DOHH2 (cell line): ENCODE measurements at regions not wholly inside any gene's neighbourhood (a gene's known extent, or its start where the extent isn't known, plus 50 kb on each side); places are given as distances from the start of the nearest gene placed in this dataset.

Experiments used
- H3F3A ChIP-seq: fragments of 200-600 bp; sonication (generic), shearing (Covaris generic); 2 replicates; pipeline ENCODE4 v1.6.0; 2016; ENCODE audit warnings: antibody characterized with exemption, mild to moderate bottlenecking; ENCODE audit not compliant: control insufficient read depth, insufficient read depth
- H3K27ac ChIP-seq: fragments of 200-600 bp; sonication (generic); 2 replicates; pipeline ENCODE4 v1.5.1; 2014; ENCODE audit warnings: low read depth, mild to moderate bottlenecking, low read length, moderate library complexity
- H3K27me3 ChIP-seq: fragments of 200-600 bp; sonication (generic); 2 replicates; pipeline ENCODE4 v1.6.1; 2014; ENCODE audit warnings: mild to moderate bottlenecking, low read length, mixed read lengths; ENCODE audit not compliant: control insufficient read depth
- H3K36me3 ChIP-seq: fragments of 200-600 bp; sonication (generic); 2 replicates; pipeline ENCODE4 v1.6.1; 2014; ENCODE audit warnings: mild to moderate bottlenecking, low read length, moderate library complexity, mixed read lengths; ENCODE audit not compliant: control insufficient read depth
- H3K4me1 ChIP-seq: fragments of 200-600 bp; sonication (generic); 2 replicates; pipeline ENCODE4 v1.6.1; 2014; ENCODE audit warnings: mild to moderate bottlenecking, low read length, mixed read lengths; ENCODE audit not compliant: control insufficient read depth
- H3K4me2 ChIP-seq: fragments of 200-600 bp; sonication (generic); 2 replicates; pipeline ENCODE4 v1.6.0; 2014; ENCODE audit warnings: mild to moderate bottlenecking, low read length, moderate library complexity
- H3K4me3 ChIP-seq: fragments of 200-600 bp; sonication (generic); 2 replicates; pipeline ENCODE4 v1.5.1; 2014; ENCODE audit warnings: mild to moderate bottlenecking, low read length, mixed read lengths
- H3K79me2 ChIP-seq: fragments of 200-600 bp; sonication (generic); 2 replicates; pipeline ENCODE4 v1.6.1; 2014; ENCODE audit warnings: mild to moderate bottlenecking, low read length, mixed read lengths; ENCODE audit not compliant: control insufficient read depth
- H3K9me2 ChIP-seq: fragments of 200-600 bp; sonication (generic); replicated peaks from 2 replicates; pipeline ENCODE4 v1.6.1; 2014; ENCODE audit warnings: mild to moderate bottlenecking, low read length, mixed read lengths; ENCODE audit not compliant: control insufficient read depth
- H3K9me3 ChIP-seq: fragments of 200-600 bp; sonication (generic); 2 replicates; pipeline ENCODE4 v1.6.1; 2014; ENCODE audit warnings: antibody characterized with exemption, low read length, mixed read lengths; ENCODE audit not compliant: control insufficient read depth, insufficient read depth
- H4K20me1 ChIP-seq: fragments of 200-600 bp; sonication (generic); 2 replicates; pipeline ENCODE4 v1.6.0; 2014; ENCODE audit warnings: low read depth, mild to moderate bottlenecking, antibody characterized with exemption, low read length, moderate library complexity; ENCODE audit not compliant: control insufficient read depth, insufficient read depth
- CTCF ChIP-seq: fragments of 200-600 bp; sonication (generic); IDR thresholded peaks from one replicate; pipeline ENCODE4 v1.5.1; 2014; ENCODE audit warnings: antibody characterized with exemption, mild to moderate bottlenecking, low read depth, low read length; ENCODE audit not compliant: poor library complexity, severe bottlenecking
- EZH2phosphoT487 ChIP-seq: fragments of 200-600 bp; sonication (generic); IDR thresholded peaks from 2 replicates; pipeline ENCODE4 v1.6.1; 2017; ENCODE audit warnings: borderline replicate concordance, mild to moderate bottlenecking, antibody characterized with exemption, low read length, moderate library complexity, mixed read lengths

GRCh38 chrY:7663261-7663660, 751.7 kb upstream of the AMELY start:
- no peaks in the 10 kb centered on the region for H3K9me3 ChIP-seq
- TF ChIP-seq EZH2phosphoT487 (no peak), CTCF (no peak)
- no peaks in the 10 kb centered on the region for H4K20me1 ChIP-seq
- H3K27ac ChIP-seq, result no peak overlapping the region
- H3K79me2 ChIP-seq, result no peaks in the 10 kb centered on the region
- H3K4me1 ChIP-seq, result no peaks in the 10 kb centered on the region
- H3F3A ChIP-seq, result no peaks in the 10 kb centered on the region
- H3K4me3 ChIP-seq, result no peak overlapping the region
- H3K9me2 ChIP-seq, result no peaks in the 10 kb centered on the region
- H3K27me3 ChIP-seq, result no peaks in the 10 kb centered on the region
- H3K4me2 ChIP-seq, result no peak overlapping the region
- H3K36me3 ChIP-seq, result no peaks in the 10 kb centered on the region

- no peaks in the 10 kb centered on the region for H4K20me1 ChIP-seq
Observed at GRCh38 chrY:7659047-7659446, 747.5 kb upstream of the AMELY start.

GRCh38 chrY:7656596-7656995, 745.0 kb upstream of the AMELY start:
- H3K4me2 ChIP-seq, result no peak overlapping the region

More at GRCh38 chrY:7659047-7659446, 747.5 kb upstream of the AMELY start:
- no peaks in the 10 kb centered on the region for H3F3A ChIP-seq
- H3K9me2 ChIP-seq, result no peaks in the 10 kb centered on the region
- H3K79me2 ChIP-seq, result no peaks in the 10 kb centered on the region
- no peak for TF ChIP-seq CTCF
- no peak for TF ChIP-seq EZH2phosphoT487
- H3K4me1 ChIP-seq, result no peaks in the 10 kb centered on the region
- no peaks in the 10 kb centered on the region for H3K9me3 ChIP-seq
- no peaks in the 10 kb centered on the region for H3K36me3 ChIP-seq
- no peak overlapping the region for H3K4me2 ChIP-seq
- no peak overlapping the region for H3K27ac ChIP-seq
- no peak overlapping the region for H3K4me3 ChIP-seq
- H3K27me3 ChIP-seq, result no peaks in the 10 kb centered on the region

More at GRCh38 chrY:7656596-7656995, 745.0 kb upstream of the AMELY start:
- Histone ChIP-seq H4K20me1 (no peaks in the 10 kb centered on the region), H3K9me3 (no peaks in the 10 kb centered on the region), H3K9me2 (no peaks in the 10 kb centered on the region), H3K4me3 (no peak overlapping the region), H3K36me3 (no peaks in the 10 kb centered on the region), H3K27me3 (no peaks in the 10 kb centered on the region), H3K27ac (no peak overlapping the region), H3K4me1 (no peaks in the 10 kb centered on the region), H3K79me2 (no peaks in the 10 kb centered on the region), H3F3A (no peaks in the 10 kb centered on the region)
- TF ChIP-seq EZH2phosphoT487 (no peak), CTCF (no peak)
